Suppressor macrophage treated with lipopolysaccharide for 1 hour (primary cell): ENCODE measurements at regions not wholly inside any gene's neighbourhood (a gene's known extent, or its start where the extent isn't known, plus 50 kb on each side); places are given as distances from the start of the nearest gene placed in this dataset.
A peak's percentile ranks its signal among the peaks of the same experiment; 100 is the strongest.
"Not testable (repeated sequence)": the region's sequence is repeated elsewhere in the genome, so short reads cannot be mapped to it uniquely, and the experiment has no call there.

Experiments used
- DNase-seq, 3 donors: peaks; one replicate each; pipeline ENCODE4 v3.0.0-alpha.2; 2020 to 2022

DNA sequence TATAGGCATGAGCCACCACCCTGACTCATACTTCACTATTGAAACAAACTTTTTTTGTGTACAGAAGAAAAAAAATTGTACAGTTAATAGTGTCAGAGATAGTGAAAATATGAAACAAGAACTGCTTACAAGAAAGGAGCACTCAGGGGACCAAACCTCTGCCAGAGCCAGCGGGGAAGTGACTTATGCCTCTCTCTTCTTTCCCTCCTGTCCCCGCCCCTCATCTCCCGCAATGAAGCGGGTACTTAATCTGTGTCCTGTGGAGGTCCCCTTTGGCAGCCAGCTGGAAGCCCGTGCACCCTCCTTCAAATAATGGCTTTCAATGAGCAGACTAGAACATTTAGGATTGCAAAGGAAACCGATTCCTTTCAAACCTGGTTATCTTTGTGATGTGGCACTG lies 51.5 kb downstream of the PPIAL4A start:
- not testable (repeated sequence) for DNase-seq

DNA sequence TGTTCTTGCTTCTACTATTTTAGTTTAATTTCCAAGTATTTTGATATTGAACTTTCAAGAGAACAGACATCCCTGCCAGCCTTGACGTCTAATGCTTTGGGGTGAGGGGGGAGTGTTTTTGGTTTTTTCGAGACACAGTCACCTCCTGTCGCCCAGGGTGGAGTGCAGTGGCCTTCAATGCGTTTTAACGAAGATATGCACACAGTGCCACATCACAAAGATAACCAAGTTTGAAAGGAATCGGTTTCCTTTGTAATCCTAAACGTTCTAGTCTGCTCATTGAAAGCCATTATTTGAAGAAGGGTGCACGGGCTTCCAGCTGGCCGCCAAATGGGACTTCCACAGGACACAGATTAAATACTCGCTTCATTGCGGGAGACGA lies 52.3 kb downstream of the PPIAL4A start:
- not testable (repeated sequence) for DNase-seq

DNA sequence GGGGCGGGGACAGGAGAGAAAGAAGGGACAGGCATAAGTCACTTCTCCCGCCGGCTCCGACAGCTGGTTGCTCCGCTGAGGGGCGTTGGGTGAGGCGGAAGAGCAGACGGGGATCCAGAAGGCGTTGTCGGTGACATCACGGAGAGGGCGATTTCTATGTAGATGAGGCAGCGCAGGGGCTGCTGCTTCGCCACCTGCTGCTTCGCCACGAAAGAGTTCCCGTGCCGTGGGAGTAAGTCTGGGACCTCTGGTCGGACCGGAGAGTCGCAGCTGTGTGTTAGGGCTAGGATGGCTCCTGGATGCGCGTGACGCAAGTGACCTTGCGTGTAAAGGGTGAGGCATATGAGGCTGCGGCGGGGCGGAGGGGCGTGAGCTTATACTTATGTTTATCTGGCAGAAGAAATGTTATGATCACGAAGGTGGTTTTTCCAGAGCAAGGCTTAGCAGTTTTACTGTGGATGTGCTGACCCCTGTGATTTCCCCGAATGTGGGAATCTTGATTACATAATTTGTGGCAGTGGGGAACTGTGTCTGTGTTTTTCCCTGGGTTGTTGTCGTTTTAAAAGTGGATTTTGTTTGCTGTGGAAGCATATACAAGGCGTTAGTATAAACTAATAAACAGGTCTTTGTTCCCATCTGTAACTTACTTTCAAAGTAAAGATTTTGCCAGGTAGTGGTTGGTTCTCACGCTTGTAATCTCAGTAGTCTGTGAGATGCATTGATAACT lies 52.8 kb downstream of the PPIAL4A start:
- DNase-seq = peak; percentile 86 to 96 (median 92)

DNA sequence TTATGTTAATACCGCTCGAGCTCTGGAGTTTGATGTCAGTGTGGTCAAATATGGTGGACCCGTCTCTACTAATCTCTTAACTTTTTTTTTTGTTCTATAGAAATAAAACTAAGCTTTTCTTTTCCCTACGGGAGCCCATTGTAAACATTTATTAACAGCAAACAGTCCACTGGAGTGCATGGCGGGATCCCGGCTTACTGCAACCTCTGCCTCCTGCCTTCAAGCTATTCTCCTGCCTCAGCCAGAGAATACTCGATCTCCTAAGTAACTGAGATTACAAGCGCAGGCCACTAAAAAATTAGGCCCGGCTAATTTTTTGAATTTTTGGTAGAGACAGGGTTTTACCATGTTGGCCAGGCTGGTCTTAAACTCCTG lies 53.4 kb downstream of the PPIAL4A start:
- not testable (repeated sequence) for DNase-seq

DNA sequence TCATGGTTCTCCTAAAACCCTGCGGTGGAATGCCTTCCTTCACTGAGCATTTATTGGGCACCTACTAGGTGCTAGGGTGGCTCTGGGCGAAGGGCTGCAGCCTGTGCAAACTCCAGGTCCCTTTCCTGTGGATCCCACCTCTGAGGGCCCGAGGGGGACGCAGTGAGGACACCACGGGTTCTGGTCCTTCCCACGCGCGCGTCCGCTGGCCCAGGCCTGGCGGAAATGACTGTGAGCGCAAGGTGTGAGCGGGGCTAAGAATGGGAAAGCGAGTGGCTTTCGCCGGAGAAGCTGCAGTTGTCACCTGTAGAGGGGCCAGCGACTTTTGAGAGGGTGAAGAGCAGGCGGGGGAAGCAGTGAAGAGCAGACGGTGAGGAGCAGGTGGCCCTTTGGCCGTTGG lies 55.1 kb downstream of the PPIAL4A start:
- not testable (repeated sequence) for DNase-seq

DNA sequence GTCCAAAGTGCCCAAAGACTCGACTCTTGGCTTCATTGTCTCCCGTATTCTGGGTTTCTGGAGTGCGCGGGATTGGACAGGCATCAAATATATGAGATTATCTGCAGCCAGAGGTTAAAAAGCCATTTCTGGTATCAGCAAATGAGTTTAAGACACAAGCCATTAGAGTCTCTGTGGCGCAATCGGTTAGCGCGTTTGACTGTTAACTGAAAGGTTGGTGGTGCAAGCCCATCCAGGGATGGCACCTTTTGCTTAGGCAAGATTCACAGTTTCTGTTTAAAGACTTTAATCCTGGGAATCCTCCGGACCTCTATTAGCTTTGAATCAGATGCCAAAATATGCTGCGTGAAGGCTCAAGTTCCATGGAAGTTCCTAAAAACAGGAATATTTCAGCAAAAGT lies 55.6 kb downstream of the PPIAL4A start:
- DNase-seq = not testable (repeated sequence)

DNA sequence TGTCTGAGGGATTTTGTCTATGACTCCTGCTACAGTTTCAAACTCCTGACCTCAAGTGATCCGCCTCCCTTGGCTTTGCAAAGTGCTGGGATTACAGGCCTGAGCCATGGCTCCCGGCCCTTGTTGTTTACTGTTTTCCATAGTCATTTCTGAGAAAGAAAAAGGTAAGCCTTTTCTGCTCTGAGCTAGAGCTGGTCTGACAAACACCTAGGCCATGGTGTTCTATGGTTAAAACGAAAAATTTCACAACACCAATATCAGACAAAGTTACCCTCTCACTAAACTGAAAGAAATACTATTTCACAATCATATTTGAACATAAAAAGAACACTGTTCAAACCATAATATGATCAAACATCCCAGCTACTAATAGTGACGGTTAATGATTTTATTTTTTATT lies 57.5 kb downstream of the PPIAL4A start:
- DNase-seq = not testable (repeated sequence)

DNA sequence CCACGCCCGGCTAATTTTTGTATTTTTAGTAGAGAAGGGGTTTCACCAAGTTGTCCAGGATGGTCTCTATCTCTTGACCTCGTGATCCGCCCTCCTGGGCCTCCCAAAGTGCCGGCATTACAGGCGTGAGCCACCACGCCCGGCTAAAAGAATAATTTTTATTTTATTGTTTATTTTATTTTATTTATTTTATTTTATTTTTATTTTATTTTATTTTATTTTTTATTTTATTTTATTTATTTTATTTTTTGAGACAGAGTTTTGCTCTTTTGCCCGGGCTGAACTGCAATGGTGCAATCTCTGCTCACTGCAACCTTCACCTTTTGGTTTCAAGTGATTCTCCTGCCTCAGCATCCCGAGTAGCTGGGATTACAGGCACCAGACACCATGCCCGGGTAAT lies 60.2 kb downstream of the PPIAL4A start:
- DNase-seq = not testable (repeated sequence)

DNA sequence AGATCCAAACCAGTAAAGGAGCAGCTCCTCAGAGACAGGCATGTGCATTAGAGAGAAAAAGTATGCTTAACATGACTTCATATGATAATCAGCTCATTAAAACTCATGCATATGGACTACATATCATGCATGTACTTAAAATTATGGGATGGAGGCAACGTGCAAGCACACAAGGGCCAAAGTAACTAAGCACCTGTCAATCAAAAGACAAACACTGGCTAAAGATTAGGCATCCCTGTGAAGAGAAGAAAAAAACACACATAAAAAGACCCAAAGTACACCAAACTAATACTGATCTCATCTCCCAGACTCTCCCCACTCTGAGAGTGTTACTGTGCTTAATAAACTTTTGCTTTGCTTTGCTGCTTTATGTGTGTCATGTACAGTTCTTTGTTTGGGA lies 61.1 kb downstream of the PPIAL4A start:
- not testable (repeated sequence) for DNase-seq

DNA sequence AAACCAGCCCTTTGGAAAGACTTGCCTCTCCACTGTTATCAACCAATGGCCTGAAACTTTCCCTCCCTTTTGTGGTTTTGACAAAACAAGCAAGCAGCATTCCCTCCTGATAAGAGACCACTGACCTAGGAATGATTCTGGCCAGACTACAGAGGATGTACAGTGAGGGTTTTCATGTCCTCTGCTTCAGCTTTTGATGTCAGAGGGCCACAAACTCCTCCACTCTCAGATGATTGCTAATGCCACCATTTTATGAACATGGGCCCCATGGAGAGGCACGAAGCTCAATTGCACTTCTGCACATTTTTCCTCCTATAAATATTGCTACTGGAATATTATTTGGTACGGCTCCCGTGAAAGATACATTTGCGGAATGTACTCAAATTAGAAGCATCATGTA lies 61.5 kb downstream of the PPIAL4A start:
- not testable (repeated sequence) for DNase-seq

DNA sequence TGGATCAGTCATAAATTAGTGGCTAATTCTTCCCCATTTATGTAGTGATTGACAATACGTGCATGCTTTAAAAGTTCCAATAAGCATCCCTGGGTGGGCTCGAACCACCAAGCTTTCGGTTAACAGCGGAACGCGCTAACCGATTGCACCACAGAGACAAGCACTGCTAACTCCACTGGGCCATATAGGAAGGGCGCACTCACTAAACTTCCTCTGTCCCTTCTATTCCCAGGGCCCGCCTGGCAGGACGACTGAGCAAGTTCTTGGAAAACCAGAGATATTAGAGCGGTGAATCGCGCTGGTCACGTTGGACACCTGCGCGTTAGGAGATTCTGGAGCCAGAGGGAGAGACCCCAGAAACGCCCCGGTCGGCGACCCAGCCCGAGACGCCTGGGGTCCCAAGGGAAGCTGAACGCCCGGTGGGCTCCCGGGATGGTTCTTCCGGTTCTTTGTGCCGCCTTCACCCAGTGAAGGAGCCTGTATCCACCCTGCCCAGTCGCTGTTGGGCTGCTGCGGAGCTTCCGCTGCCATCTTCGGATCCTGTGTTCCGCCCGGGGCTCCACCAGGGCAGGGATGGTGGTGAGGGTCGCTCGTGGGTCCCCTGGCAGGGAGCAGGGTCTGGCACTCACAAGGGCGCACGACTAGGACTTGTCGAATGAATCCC lies 62.8 kb downstream of the PPIAL4A start:
- not testable (repeated sequence) for DNase-seq

DNA sequence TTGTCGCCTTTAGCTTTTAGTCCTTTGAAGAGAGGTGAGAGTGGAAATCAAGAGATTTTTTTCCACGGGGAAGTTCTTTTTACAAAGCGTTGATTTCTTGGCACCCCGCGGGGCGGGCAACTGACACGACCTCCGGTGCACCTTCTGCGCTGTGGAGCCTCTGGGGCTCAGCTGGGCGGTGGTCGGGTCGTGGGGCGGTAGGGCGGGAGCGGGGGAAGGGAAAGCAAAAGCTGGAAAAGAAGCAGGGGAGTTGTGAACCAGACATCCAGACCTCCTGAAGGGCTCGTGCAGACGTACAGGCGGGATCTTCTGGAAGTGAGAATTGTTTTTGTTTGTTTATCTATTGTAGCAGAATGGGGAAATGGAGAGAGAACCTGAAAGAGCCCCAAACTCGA lies 63.3 kb downstream of the PPIAL4A start:
- not testable (repeated sequence) for DNase-seq

DNA sequence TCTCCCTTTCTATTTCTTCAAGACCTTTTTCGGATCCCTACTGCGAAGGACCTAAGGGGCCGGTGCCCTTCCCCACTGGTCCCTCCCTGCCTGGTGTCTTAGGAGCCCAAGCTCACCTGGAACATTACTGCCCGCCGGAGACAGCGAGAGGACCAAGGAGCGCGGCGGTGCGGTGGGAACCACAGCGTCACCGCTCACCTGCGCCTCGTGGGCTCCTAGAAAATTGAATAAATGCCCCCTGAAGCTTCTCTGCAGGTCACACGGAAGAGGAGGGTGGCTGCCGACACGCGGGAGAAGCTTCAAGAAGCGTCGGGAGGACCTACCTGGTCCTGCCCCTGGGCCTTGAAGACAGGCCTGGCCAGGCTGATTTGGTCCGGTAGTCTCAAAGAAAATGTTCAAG lies 65.2 kb downstream of the PPIAL4A start:
- DNase-seq = no peak

DNA sequence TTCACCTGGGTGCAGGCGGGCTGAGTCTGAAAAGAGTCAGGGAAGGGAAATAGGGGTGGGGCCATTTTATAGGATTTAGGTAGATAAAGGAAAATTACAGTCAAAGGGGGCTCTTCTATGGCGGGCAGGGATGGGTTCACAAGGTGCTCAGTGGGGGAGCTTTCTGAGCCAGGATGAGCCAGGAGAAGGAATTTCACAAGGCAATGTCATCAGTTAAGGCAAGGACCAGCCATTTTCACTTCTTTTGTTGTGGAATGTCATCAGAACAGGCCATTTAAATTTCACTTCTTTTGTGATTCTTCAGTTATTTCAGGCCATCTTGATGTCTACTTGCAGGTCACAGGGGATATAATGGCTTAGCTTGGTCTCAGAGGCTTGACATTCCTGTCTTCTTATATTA lies 66.4 kb downstream of the PPIAL4A start:
- not testable (repeated sequence) for DNase-seq

DNA sequence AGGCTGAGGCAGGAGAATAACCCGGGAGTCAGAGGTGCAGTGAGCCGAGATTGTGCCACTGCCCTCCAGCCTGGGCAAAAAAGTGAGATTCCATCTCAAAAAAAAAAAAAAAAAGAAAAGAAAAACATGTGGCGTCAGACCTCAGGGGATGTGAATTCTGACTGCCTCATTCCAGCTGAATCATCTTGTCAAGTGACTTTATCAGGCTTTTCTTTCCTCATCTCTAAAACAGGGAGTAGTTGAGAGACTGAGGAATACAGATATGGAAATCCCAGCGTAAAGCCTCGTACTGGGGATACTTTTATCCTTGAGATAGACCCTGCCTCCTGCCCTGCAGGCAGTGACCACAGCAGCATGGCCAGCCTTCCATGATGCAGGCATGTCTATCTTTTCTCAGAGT lies 76.4 kb downstream of the PPIAL4A start:
- peak in 1 of 3 donors; percentile 17 for DNase-seq

DNA sequence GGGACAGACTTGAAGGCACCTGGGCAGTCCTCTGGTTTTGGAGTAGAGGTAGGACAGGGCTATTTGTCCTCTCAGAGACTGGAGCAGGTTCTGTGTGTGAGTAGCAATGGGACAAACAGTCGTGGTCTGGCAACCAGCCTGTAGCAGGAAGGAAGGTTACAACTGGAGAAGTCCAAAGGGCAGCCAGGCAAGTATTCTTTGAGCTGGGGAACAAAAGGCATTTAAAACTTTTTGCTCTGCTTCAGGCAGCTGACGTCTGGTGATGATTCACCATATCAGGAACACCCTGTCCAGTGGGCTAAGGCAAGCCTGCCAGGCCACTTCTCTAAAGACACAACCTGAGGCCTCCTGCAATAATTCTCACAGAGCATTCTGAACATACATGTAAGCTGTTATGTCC lies 83.3 kb downstream of the PPIAL4A start:
- peak; percentile 63 to 74 (median 64) for DNase-seq

DNA sequence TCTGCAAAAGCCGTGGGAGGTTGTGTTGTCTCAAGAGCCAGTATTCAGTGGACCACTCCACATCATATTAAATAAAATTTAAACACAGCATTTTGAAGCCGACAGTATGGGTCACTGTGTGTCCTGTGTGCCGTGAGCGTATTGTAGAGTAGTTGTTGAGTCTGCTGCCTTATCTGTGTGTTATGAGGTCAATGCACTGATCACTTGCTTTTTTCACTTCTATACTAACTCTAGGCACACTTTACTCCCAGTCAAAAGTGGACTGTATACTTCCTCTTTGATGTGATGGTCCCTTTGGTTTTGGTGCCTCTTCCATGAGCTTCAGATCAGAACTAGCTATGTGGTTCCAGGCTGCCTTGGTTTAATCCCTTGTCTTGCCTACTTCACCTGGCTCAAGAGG lies 84.3 kb downstream of the PPIAL4A start:
- not testable (repeated sequence) for DNase-seq

DNA sequence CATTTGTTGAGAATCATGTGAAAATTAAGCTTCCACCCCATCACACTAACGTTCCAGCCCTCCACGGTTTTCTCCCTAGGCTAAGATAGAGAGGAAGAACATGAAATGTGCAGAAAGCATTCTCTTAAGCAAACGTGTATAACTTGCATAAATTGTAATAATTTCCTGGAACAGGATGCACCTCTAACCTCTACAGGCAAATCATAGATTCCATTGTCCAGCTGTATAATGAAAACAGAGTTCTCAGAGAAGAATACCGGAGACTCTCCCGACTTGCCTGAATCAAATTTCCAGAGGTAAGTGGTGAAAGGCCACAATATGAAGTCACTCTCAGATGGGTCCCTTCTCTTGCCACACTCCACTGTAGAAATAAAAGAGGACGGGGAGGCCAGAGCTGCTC lies 87.7 kb downstream of the PPIAL4A start:
- not testable (repeated sequence) for DNase-seq

DNA sequence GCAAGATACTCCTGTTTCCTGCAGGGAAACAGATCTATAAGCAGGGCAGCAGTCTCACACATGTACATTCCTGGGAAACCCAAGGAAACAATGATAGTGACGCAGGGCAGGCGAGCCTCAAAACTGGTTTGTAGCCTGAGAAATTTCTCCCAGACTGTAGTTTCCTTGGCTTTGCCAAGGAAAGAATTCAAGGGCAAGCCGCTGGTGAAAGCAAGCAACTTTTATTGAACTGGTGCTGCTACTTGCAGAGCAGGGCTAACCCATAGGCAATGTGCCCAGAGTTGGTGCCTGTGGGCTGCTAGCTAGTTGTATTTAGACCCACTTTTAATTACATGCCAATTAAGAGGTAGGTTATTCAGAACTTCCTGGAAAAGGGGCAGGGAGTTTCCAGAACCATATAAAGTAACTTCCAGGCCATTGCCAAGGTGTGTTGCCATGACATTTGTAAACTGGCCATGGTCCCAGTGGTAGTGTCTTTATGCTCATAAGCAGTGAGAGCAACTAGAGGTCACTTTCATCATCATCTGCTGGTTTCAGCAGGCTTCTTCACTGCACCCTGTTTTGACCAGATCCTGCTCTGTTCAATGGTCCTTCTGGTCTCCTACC lies 92.0 kb downstream of the PPIAL4A start:
- not testable (repeated sequence) for DNase-seq

DNA sequence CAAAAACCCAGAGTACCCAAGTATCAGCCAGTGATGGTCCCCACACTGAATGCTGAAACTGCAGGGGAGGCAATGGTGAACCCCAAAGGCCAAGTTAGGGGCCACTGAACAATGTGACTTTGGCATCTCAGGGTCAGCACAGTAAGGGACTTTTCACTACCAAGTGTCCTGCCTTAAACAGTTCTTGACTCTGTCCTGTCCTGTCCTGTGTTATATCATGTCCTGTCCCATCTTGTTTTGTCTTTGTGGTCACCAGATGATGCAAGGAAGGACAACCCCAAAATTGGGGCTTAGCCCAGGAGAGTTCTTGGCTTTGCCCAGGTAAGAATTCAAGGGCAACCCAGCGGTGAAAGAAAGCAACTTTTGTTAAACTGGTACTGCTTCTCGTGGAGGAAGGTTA lies 105.0 kb downstream of the PPIAL4A start:
- not testable (repeated sequence) for DNase-seq

DNA sequence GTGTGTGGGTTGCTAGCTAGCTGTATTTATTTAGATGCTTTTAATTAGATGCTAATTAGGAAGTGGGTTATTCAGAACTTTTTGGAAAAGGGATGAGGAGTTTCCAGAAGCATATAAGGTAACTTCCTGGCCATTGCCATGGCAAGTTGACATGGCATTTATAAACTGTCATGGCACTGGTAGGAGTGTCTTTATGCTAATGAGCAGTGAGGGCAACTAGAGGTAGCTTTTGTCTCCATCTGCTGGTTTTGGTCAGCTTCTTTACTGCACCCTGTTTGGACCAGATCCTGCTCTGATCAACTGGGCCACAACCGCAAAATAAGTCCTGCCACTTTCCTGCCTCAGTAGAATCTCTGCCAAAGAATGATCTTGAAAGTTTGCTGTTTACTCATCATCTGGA lies 105.5 kb downstream of the PPIAL4A start:
- peak in 2 of 3 donors; percentile 3 to 18 for DNase-seq

DNA sequence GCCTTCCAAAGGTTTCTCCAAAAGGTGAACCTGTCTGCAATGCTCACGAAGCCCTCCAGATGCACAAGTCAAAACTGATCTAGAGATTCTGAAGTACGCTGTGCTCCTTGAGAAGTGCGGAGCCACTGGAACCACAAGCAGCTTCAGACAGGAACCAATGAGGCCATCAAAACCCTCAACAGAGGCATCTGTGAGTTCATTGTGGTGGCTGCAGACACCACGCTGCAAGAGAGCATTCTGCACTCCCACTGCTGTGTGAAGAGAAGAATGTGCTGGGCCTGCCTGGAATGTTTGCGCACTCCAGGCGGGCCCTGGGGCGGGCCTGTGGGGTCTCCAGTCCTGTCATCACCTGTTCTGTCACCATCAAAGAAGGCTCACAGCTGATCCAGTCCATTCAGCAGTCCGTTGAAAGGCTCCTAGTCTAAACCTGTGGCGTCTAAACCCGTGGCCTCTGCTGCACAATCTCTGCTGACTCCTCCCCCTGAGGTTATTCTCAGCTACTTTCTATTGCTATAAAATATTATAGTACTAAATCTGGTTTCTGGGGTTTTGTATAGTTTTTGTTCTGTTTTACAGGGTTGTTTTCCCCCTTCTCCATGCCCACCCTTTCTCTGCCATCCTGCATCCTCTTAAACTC lies 111.6 kb downstream of the PPIAL4A start:
- DNase-seq = not testable (repeated sequence)

DNA sequence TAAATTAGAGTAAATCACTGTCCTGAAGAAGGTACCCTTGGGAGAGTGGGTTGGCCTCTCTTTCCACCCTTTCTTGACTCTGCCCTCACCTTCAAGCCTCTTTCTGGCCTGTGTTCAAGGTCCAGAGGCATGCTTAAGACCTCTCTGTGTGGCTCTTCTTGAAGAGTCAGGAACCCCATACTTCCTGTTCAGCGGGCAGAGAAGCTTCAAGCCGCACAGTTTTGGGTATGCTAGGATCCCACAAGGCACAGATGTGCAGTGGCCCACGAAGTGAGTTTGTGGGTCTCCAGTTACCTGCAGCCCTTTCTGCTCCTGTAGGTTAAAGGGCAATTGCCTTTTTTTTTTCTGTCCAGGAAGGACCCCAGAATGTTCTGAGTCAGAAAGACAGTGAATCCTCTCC lies 113.7 kb downstream of the PPIAL4A start:
- DNase-seq = not testable (repeated sequence)

DNA sequence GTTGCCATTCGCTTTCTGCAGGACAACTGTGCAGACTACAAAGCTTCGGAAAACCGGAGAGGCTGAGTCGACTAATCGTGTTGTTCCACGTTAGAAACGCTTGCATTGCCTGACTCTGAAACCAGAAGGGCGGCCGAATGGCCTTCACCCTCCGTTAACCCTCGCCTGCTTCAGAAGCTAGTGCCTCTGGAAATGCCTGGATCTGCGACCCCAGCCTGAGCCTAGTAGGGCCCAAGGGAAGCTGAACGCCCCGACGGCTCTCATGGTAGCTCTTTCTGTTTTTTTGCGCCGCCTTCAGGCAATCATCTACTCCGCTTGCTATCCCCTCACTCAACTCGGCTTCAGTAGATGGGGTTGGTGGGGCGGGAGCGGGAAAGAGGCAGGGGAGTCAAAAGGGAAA lies 117.3 kb downstream of the PPIAL4A start:
- not testable (repeated sequence) for DNase-seq
